ENCODE measurements at regions not wholly inside any gene's neighbourhood (a gene's known extent, or its start where the extent isn't known, plus 50 kb on each side); places are given as distances from the start of the nearest gene placed in this dataset.

GRCh38 chr1:221888801-221889200 is 146.9 kb upstream of the DUSP10 start:
- no peak overlapping the region for H3K4me3 ChIP-seq (ENCODE audit: low read length)
- H3K4me1 ChIP-seq (ENCODE audit: insufficient read depth, low read length) = no peaks in the 10 kb centered on the region; the same call in 1 of the 2 replicates
- no peaks in the 10 kb centered on the region for H3K27me3 ChIP-seq (ENCODE audit: insufficient read depth, low read length)
- WGBS = 90% methylated on average over 5 of the region's 5 CpGs
- H3K36me3 ChIP-seq (ENCODE audit: insufficient read depth, low read length) = no peaks in the 10 kb centered on the region
- H3K27ac ChIP-seq (ENCODE audit: low read depth, low read length) = no peak overlapping the region
- H3K9ac ChIP-seq (ENCODE audit: low read depth, low read length) = no peak overlapping the region
- H3K9me3 ChIP-seq (ENCODE audit: insufficient read depth, low read depth, low read length) = no peaks in the 10 kb centered on the region

- 96% methylated on average over 11 of the region's 11 CpGs for WGBS
- no peaks in the 10 kb centered on the region for H3K9me3 ChIP-seq (ENCODE audit: insufficient read depth, low read depth, low read length)
- H3K4me1 ChIP-seq (ENCODE audit: insufficient read depth, low read length) = no peaks in the 10 kb centered on the region; the same call in 1 of the 2 replicates
- H3K27ac ChIP-seq (ENCODE audit: low read depth, low read length) = no peak overlapping the region
- no peaks in the 10 kb centered on the region for H3K36me3 ChIP-seq (ENCODE audit: insufficient read depth, low read length)
- no peak overlapping the region for H3K4me3 ChIP-seq (ENCODE audit: low read length)
- no peak overlapping the region for H3K9ac ChIP-seq (ENCODE audit: low read depth, low read length)
- H3K27me3 ChIP-seq (ENCODE audit: insufficient read depth, low read length) = no peaks in the 10 kb centered on the region
These were observed 146.3 kb upstream of the DUSP10 start for GRCh38 chr1:221888218-221888617.

GRCh38 chr1:221887758-221888157 is 145.9 kb upstream of the DUSP10 start:
- Histone ChIP-seq H3K9ac (ENCODE audit: low read depth, low read length) (no peak overlapping the region), H3K4me1 (ENCODE audit: insufficient read depth, low read length) (no peaks in the 10 kb centered on the region; the same call in 1 of the 2 replicates), H3K27me3 (ENCODE audit: insufficient read depth, low read length) (no peaks in the 10 kb centered on the region), H3K36me3 (ENCODE audit: insufficient read depth, low read length) (no peaks in the 10 kb centered on the region), H3K9me3 (ENCODE audit: insufficient read depth, low read depth, low read length) (no peaks in the 10 kb centered on the region), H3K4me3 (ENCODE audit: low read length) (no peak overlapping the region), H3K27ac (ENCODE audit: low read depth, low read length) (no peak overlapping the region)
- 83% methylated on average over 2 of the region's 2 CpGs for WGBS

GRCh38 chr1:221887415-221887746 is 145.5 kb upstream of the DUSP10 start:
- 79% methylated on average over 2 of the region's 3 CpGs for WGBS
- Histone ChIP-seq H3K4me1 (ENCODE audit: insufficient read depth, low read length) (no peaks in the 10 kb centered on the region; the same call in 1 of the 2 replicates), H3K36me3 (ENCODE audit: insufficient read depth, low read length) (no peaks in the 10 kb centered on the region), H3K27ac (ENCODE audit: low read depth, low read length) (no peak overlapping the region), H3K9ac (ENCODE audit: low read depth, low read length) (no peak overlapping the region), H3K9me3 (ENCODE audit: insufficient read depth, low read depth, low read length) (no peaks in the 10 kb centered on the region), H3K27me3 (ENCODE audit: insufficient read depth, low read length) (no peaks in the 10 kb centered on the region), H3K4me3 (ENCODE audit: low read length) (no peak overlapping the region)

GRCh38 chr1:221886743-221887414 is 145.0 kb upstream of the DUSP10 start:
- Histone ChIP-seq H3K4me1 (ENCODE audit: insufficient read depth, low read length) (no peaks in the 10 kb centered on the region; the same call in 1 of the 2 replicates), H3K36me3 (ENCODE audit: insufficient read depth, low read length) (no peaks in the 10 kb centered on the region), H3K27me3 (ENCODE audit: insufficient read depth, low read length) (no peaks in the 10 kb centered on the region), H3K4me3 (ENCODE audit: low read length) (no peak overlapping the region), H3K9me3 (ENCODE audit: insufficient read depth, low read depth, low read length) (no peaks in the 10 kb centered on the region), H3K27ac (ENCODE audit: low read depth, low read length) (no peak overlapping the region), H3K9ac (ENCODE audit: low read depth, low read length) (no peak overlapping the region)
- WGBS = 61% methylated on average over 4 of the region's 7 CpGs

- no peaks in the 10 kb centered on the region for H3K9me3 ChIP-seq (ENCODE audit: insufficient read depth, low read depth, low read length)
- no peaks in the 10 kb centered on the region; the same call in 1 of the 2 replicates for H3K4me1 ChIP-seq (ENCODE audit: insufficient read depth, low read length)
- no peaks in the 10 kb centered on the region for H3K36me3 ChIP-seq (ENCODE audit: insufficient read depth, low read length)
- H3K4me3 ChIP-seq (ENCODE audit: low read length) = no peak overlapping the region
- H3K27ac ChIP-seq (ENCODE audit: low read depth, low read length) = no peak overlapping the region
- 98% methylated on average over 2 of the region's 2 CpGs for WGBS
- no peaks in the 10 kb centered on the region for H3K27me3 ChIP-seq (ENCODE audit: insufficient read depth, low read length)
- no peak overlapping the region for H3K9ac ChIP-seq (ENCODE audit: low read depth, low read length)
These were observed 144.4 kb upstream of the DUSP10 start for GRCh38 chr1:221886311-221886710.

GRCh38 chr1:221884821-221885220 is 142.9 kb upstream of the DUSP10 start:
- no peaks in the 10 kb centered on the region for H3K9me3 ChIP-seq (ENCODE audit: insufficient read depth, low read depth, low read length)
- WGBS = 94% methylated on average over 3 of the region's 3 CpGs
- no peaks in the 10 kb centered on the region; the same call in 1 of the 2 replicates for H3K4me1 ChIP-seq (ENCODE audit: insufficient read depth, low read length)
- H3K27ac ChIP-seq (ENCODE audit: low read depth, low read length) = no peak overlapping the region
- H3K36me3 ChIP-seq (ENCODE audit: insufficient read depth, low read length) = no peaks in the 10 kb centered on the region
- no peak overlapping the region for H3K9ac ChIP-seq (ENCODE audit: low read depth, low read length)
- no peaks in the 10 kb centered on the region for H3K27me3 ChIP-seq (ENCODE audit: insufficient read depth, low read length)
- H3K4me3 ChIP-seq (ENCODE audit: low read length) = no peak overlapping the region

- H3K9ac ChIP-seq (ENCODE audit: low read depth, low read length) = no peak overlapping the region
- H3K4me3 ChIP-seq (ENCODE audit: low read length) = no peak overlapping the region
- H3K27ac ChIP-seq (ENCODE audit: low read depth, low read length) = no peak overlapping the region
- no peaks in the 10 kb centered on the region for H3K27me3 ChIP-seq (ENCODE audit: insufficient read depth, low read length)
- no peaks in the 10 kb centered on the region; the same call in 1 of the 2 replicates for H3K4me1 ChIP-seq (ENCODE audit: insufficient read depth, low read length)
- H3K36me3 ChIP-seq (ENCODE audit: insufficient read depth, low read length) = no peaks in the 10 kb centered on the region
- 83% methylated on average over 5 of the region's 5 CpGs for WGBS
- no peaks in the 10 kb centered on the region for H3K9me3 ChIP-seq (ENCODE audit: insufficient read depth, low read depth, low read length)
These were observed 140.1 kb upstream of the DUSP10 start for GRCh38 chr1:221881805-221882581.

- H3K4me1 ChIP-seq (ENCODE audit: insufficient read depth, low read length) = no peaks in the 10 kb centered on the region
- H3K27ac ChIP-seq (ENCODE audit: low read depth, low read length) = no peak overlapping the region
- H3K9ac ChIP-seq (ENCODE audit: low read depth, low read length) = no peak overlapping the region
- H3K9me3 ChIP-seq (ENCODE audit: insufficient read depth, low read depth, low read length) = no peaks in the 10 kb centered on the region
- H3K36me3 ChIP-seq (ENCODE audit: insufficient read depth, low read length) = no peaks in the 10 kb centered on the region
- no peak overlapping the region for H3K4me3 ChIP-seq (ENCODE audit: low read length)
- no CpG with 5 or more reads among the region's 1 CpG for WGBS
- no peaks in the 10 kb centered on the region for H3K27me3 ChIP-seq (ENCODE audit: insufficient read depth, low read length)
These were observed 138.3 kb upstream of the DUSP10 start for GRCh38 chr1:221880182-221880581.

GRCh38 chr1:221878134-221878533 is 136.2 kb upstream of the DUSP10 start:
- H3K27ac ChIP-seq (ENCODE audit: low read depth, low read length) = no peak overlapping the region
- H3K4me1 ChIP-seq (ENCODE audit: insufficient read depth, low read length) = no peaks in the 10 kb centered on the region
- H3K27me3 ChIP-seq (ENCODE audit: insufficient read depth, low read length) = no peaks in the 10 kb centered on the region
- no peaks in the 10 kb centered on the region for H3K36me3 ChIP-seq (ENCODE audit: insufficient read depth, low read length)
- no peaks in the 10 kb centered on the region for H3K9me3 ChIP-seq (ENCODE audit: insufficient read depth, low read depth, low read length)
- H3K9ac ChIP-seq (ENCODE audit: low read depth, low read length) = no peak overlapping the region
- H3K4me3 ChIP-seq (ENCODE audit: low read length) = no peak overlapping the region

- 100% methylated on average over 2 of the region's 2 CpGs for WGBS
These were observed 135.4 kb upstream of the DUSP10 start for GRCh38 chr1:221877311-221877710.

More at GRCh38 chr1:221877311-221877710, 135.4 kb upstream of the DUSP10 start:
- Histone ChIP-seq H3K27ac (ENCODE audit: low read depth, low read length) (no peak overlapping the region), H3K4me1 (ENCODE audit: insufficient read depth, low read length) (no peaks in the 10 kb centered on the region), H3K4me3 (ENCODE audit: low read length) (no peak overlapping the region), H3K27me3 (ENCODE audit: insufficient read depth, low read length) (no peaks in the 10 kb centered on the region), H3K36me3 (ENCODE audit: insufficient read depth, low read length) (no peaks in the 10 kb centered on the region), H3K9me3 (ENCODE audit: insufficient read depth, low read depth, low read length) (no peaks in the 10 kb centered on the region), H3K9ac (ENCODE audit: low read depth, low read length) (no peak overlapping the region)
